ENCODE measurements at regions not wholly inside any gene's neighbourhood (a gene's known extent, or its start where the extent isn't known, plus 50 kb on each side); places are given as distances from the start of the nearest gene placed in this dataset.

DNA sequence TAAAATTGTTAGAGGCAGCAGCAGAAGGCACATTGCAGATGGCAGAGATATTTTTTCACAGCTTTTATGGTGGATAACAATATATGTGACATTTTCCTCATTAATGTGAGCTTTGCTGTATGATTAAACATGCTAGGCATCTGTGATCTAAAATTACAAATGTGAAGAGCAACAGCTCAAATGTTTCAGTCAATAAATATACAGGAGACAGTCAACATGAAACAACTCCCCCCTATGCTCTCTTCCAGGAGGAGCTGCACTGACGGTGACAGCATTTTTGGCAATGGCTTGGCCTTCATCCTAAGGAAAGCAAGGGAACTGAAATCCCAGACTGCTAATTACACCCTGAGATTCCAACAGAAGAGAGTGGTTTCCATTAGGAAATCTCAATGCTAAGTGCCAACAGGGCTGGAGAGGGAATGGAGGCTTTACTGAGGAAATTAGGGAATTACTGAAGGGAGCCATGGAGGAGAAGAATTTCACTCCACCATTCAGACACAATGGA, 51.4 kb upstream of the GRB10 start:
- TF ChIP-seq CTCF (conservative IDR thresholded peaks at IDR 0.05; ENCODE audit: low read length) (no peak), EZH2phosphoT487 (IDR thresholded peaks at IDR 0.05; ENCODE audit: borderline replicate concordance) (no peak)

Measured in Loucy (cell line).